NCI-H187 (cell line): ENCODE measurements at regions not wholly inside any gene's neighbourhood (a gene's known extent, or its start where the extent isn't known, plus 50 kb on each side); places are given as distances from the start of the nearest gene placed in this dataset.

ENCODE experiments used
- DNase-seq, 2 experiments: peaks; one replicate each; lab custom pipeline; 2025; lab: John Stamatoyannopoulos, UW

- no peak for DNase-seq
Measured at GRCh38 chr6:140064366-140064765, 689.9 kb upstream of the CITED2 start.

GRCh38 chr6:140063021-140063399 lies 688.6 kb upstream of the CITED2 start:
- DNase-seq = no peak

- DNase-seq = no peak
Measured at GRCh38 chr6:140062043-140063020, 687.9 kb upstream of the CITED2 start.

DNA sequence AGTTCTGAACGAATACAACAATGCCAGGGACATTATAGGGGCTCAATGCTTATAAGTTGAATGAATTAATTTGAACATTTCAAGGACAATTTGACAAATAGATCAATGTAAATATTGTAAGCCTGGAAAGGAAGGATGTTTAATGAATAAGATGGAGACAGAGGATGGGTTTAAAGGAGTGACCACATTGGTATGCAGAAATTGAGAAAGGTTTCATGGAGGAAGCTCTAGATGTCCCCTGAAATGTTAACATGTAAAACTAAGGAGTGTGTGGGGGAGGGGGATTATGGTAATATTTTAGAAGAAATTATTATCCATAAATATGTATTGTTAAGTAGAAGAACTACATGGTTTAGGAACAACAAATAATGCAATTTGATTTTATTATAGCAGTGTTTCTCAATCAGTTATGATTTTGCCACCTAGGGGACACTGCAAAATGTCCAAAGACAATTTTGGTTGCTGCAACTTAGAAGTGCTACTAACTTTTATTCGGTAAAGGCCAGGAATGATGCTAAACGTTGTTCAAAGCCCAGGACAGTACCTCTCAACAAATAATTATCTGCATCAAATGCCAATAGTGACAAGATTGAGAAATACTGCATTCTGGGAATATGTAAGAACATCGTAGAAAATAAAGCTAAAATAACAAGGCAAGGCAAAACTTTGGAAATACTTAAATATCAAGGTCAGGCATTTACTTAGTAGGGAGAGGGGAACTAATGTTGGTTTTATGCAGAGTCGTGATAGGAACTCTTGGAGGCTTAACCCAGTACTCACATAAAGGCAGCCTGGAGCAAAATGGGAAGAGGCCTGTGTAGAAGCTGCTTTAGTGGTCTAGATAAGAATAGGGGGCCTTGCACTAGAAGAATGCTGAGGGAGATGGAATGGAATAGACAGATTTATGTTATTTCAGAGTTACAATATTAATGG lies 686.9 kb upstream of the CITED2 start:
- no peak for DNase-seq

- DNase-seq = no peak
Measured at GRCh38 chr6:140059947-140060346, 685.5 kb upstream of the CITED2 start.

DNA sequence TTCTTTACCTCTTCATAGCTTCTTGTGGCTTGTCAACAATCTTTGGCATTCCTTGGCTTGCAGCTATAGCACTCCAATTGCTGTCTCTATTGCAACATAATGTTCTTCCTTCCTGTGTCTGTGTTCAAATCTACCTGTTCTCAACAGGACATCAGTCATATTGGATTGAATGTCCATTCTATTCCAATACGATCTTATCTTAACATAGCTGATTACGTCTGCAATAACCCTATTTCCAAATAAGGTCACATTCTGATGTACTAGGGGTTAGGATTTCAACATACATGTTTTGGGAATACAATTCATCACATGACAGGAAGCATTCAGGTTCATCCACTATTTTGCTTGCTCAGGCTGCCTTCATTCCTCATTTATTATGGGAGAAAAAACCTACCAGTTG lies 684.4 kb upstream of the CITED2 start:
- DNase-seq = no peak

- no peak for DNase-seq
Measured at GRCh38 chr6:140052736-140053729, 678.6 kb upstream of the CITED2 start.

- DNase-seq = no peak
Measured at GRCh38 chr6:140051521-140052512, 677.4 kb upstream of the CITED2 start.

- DNase-seq = no peak
Measured at GRCh38 chr6:140050101-140050995, 675.9 kb upstream of the CITED2 start.

- DNase-seq = no peak
Measured at GRCh38 chr6:140049251-140049650, 674.8 kb upstream of the CITED2 start.

DNA sequence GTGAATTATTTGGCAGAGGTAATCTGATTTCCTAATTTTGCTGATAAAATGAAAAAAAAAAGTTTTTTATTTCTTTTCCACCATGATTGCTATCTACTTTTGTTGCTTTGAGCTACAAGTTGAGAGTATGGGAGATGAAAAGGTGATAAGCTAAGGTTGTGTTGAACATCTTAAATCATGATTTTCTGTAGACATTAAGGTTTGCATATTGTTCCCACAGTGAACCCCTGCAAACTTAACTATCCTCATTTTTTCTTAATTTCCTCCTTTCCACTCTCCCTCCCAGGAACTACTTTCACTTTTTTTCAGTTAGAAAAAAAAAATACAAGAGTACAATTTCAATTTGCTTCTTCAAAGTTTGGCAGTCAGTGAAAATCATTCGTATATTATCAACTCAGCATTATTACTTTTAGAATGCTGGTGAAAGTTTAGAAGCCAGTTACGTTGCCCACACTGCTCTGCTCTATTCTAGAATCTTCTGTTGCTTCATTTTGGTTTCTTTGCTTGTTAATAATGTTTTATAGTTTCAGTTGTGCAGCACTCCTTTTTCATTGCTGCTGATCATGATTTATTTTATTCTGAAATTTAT lies 673.8 kb upstream of the CITED2 start:
- DNase-seq = no peak

DNA sequence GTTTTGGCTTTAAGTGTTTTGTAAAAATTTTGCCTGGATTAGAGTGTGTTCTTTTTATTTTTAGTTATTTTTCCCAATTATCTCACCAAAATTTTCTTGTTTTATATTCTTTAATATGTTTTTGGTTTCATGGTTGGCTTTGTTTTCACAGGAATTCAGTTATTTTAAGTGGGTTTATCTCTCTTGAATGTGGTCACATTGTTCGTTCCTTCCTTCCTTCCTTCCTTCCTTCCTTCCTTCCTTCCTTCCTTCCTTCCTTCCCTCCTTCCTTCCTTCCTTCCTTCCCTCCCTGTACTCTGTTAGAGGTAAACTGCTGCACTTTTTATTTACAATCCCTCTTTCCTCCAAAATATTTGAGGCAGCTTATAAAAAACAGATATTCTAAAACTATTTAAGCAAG lies 672.9 kb upstream of the CITED2 start:
- DNase-seq = no peak

DNA sequence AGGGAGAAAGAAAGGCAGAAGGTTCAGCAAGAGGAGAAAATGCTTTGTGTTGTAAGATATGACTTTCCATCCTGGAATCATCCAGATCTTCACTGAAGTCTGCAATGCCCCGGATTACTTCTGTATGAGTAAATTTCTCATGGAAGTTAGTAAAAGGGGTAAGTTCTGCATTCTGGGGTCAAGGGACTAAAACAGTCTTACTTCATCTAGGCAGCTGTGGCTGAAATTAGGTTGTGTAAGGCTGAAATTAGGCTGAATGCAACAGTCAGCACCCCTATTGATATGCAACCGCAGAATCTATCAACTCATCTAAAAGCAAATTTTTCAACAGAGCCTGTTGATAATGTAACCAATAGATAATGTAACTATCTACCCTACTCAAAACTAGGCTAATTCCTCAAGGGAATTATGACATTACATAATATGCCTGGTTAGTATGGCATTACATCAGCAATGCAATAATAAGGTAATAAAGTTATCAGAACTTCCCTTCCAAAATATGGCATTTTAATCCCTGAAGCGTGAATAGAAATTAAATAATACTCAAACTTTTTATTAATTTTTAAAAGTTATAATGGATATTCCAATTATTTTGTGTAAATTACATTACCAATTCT lies 671.7 kb upstream of the CITED2 start:
- no peak for DNase-seq

DNA sequence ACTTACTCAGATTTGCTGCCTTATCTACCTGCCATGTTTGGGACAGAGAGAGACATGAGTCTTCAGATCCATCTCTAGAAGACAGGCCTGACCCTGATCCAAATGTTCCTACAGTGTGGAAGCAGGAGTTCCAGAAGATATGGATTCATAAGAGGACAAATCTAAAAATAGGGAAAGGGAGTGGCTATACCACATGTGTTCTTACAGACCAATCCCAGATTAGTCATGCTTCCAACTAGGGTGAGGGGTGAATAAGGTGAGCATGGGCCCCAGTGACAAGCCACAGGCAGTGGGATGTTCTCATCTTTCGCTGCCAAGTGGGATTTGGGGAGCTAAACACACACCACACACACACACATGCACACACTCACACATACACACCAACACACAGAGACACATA lies 670.7 kb upstream of the CITED2 start:
- DNase-seq = no peak

GRCh38 chr6:140044626-140045025 lies 670.2 kb upstream of the CITED2 start:
- DNase-seq = no peak

GRCh38 chr6:140043762-140044378 lies 669.4 kb upstream of the CITED2 start:
- no peak for DNase-seq

GRCh38 chr6:140043357-140043756 lies 668.9 kb upstream of the CITED2 start:
- DNase-seq = no peak
